ENCODE measurements at regions not wholly inside any gene's neighbourhood (a gene's known extent, or its start where the extent isn't known, plus 50 kb on each side); places are given as distances from the start of the nearest gene placed in this dataset.

DNA sequence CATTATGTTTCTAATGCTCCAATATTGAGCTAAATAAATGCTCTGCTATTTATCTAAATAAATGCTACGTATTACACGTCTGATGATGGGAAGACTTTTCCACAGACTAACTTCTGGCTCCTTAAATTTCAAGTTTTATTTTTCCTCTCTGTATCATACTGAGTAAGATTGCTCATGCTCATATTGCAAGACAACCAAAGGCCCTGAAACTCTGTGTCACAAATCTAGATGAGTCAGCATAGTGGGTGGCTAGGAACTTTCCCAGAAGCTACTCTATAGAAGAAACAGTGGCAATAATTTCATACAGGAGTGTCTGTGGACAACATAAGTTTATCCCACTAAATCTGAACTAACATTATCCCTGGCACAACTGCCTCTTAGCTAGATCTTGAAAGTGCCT, 53.0 kb upstream of the RFX3 start:
- no peak for TF ChIP-seq POLR2A (IDR thresholded peaks at IDR 0.05)
- TF ChIP-seq, protein P1, sequence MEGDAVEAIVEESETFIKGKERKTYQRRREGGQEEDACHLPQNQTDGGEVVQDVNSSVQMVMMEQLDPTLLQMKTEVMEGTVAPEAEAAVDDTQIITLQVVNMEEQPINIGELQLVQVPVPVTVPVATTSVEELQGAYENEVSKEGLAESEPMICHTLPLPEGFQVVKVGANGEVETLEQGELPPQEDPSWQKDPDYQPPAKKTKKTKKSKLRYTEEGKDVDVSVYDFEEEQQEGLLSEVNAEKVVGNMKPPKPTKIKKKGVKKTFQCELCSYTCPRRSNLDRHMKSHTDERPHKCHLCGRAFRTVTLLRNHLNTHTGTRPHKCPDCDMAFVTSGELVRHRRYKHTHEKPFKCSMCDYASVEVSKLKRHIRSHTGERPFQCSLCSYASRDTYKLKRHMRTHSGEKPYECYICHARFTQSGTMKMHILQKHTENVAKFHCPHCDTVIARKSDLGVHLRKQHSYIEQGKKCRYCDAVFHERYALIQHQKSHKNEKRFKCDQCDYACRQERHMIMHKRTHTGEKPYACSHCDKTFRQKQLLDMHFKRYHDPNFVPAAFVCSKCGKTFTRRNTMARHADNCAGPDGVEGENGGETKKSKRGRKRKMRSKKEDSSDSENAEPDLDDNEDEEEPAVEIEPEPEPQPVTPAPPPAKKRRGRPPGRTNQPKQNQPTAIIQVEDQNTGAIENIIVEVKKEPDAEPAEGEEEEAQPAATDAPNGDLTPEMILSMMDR (IDR thresholded peaks at IDR 0.05): no peak
